Stimulated activated naive CD4-positive, alpha-beta T cell (primary cell): ENCODE measurements at regions not wholly inside any gene's neighbourhood (a gene's known extent, or its start where the extent isn't known, plus 50 kb on each side); places are given as distances from the start of the nearest gene placed in this dataset.

ENCODE experiments used
- DNase-seq, 6 experiments: peaks; one replicate each; lab custom pipeline; 2025; lab: John Stamatoyannopoulos, UW

DNA sequence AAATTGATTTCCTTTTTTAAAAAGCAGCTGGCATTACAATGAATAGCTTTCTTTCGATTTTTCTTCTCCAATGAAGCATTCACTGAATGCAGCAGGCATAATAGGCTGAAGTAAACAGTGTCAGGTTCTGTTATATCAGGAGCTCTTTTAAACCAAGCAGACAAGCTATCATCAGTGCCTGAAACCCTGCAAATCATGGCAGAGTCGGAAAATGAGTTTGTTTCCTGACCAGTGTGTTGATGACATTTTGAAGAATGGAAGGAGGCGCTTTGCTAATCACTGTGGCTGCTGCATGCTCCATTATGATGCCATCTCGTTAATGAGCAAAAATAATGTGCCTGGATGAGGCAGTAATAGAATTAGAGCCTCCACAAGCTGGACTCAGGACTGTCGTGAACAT, 284.5 kb downstream of the ZNF608 start:
- DNase-seq, result no peak

DNA sequence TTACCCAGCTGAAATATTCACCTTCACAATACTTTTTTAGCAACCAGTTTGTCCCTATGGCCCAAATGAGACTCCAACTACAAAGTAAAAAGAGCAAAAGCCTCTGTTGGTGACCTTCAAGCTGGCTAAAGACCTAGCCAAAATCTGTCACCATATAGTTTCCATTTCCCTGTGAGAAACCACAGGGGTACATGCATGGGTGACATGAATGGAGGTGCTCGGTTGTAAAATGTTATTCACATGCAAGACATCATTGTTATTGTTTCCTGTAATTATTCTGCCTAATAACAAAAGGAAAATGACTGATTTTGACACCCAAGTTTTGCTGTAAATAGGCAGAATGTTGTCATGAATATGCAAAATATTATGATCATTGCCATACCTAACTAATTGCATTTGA, 285.3 kb downstream of the ZNF608 start:
- DNase-seq, result no peak

DNA sequence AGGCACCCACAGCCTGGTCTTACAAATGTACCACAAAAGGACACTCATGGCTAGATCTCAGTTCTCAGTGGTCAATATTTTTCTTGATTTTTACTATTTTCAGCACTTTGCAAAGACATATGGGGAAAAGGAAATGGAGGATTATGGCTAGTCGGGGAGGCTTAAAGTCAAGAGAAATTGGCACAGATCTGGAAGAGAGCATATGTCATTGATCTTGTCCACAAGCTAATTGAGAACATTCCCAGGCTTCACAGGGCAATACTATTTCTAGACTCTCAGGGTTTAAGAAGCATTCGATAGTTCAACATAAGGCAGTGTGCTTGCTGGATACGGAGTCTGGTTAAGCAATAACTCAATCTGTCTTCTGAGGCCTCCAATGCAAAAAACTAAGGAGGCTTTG, 285.8 kb downstream of the ZNF608 start:
- no peak for DNase-seq

DNA sequence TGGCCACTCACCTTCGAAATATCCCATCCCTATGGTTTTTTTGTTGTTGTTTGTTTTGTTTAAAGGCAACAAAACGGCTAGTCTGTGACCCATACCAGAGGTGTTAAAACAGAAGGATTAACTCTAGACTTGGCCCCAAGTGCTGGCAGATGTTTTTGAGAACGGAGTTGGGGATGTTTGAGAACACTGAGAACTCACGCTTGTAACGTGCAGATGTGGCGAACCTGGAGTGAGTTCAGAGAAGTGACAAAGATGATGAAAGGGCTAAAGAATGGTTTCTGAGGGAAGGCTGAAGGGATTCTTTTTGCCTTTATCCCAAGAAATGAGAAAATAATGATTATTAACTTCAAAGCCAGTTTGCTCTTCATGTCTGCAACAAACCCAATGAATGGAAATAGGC, 286.5 kb downstream of the ZNF608 start:
- no peak for DNase-seq

DNA sequence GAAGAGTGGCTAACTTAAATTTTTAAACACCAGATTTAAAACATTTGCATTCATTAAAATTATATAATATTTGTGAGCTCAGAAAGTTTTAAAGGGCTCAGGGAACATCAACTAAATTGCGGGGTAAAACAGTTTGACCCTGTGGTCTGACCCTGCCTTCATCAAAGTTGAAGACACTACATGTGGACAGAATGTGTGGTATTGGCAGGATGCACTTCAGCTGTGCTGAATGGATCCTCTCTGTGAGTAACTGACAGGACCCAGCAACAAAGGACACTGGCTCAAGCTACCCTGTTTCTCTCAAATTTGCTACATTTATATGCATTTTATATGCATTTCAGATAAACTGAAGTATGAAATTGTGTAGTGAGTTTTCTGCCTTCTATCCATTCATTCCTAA, 288.5 kb downstream of the ZNF608 start:
- no peak for DNase-seq

DNA sequence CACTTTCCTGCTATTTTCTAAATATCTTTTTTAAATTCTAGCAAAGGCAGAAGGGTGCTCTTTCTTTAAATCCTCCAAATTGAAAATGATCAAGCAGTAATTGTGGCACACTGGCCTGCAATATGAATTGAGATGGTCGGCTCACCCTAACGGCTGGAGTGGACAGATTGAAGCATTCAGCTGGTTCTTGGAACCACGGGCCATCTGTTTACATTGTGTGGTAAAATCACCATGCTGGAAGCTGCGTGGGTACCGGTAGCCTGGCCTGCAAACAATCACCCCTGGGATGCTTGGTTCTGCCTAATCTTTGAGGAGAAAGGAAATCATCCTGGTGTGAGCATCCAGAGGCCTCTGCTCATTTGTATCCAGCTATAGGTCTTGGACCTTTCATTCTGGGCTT, 289.3 kb downstream of the ZNF608 start:
- no peak for DNase-seq

DNA sequence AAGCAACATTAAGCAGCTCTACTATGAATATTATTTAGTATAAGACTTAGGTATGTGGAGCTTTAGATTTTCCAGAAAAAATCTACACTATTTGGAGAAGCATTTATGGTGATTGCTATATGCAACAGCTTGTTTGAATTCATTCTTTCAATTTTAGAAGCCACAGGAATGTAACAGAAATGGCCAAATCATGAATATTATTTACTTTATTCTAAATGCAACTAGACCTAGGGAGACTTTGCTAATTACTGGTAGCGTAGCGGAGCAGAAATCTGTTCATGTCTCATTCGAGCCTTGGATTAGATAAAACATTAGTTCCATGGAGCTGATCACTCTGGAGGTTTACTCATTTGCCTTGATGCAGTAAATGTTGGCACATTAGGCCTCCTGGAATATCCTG, 290.2 kb downstream of the ZNF608 start:
- no peak for DNase-seq

DNA sequence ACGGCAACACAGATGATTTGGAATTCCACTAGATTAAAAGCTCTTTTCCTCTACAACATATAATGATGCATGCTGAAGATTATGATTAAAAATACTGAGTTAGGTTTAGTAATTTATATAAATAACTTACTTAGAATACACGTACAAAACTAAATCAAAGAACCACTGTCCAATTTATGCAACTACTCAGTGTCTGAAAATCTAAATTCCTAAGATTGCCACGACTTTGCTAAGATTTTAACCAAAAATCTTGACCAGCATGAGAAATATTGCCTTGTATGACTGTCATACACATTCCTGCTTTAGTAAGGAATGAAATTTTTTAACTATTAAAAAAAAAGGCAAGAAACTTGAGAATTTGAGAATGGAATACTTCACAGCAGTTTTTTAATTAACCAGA, 292.4 kb downstream of the ZNF608 start:
- no peak for DNase-seq

DNA sequence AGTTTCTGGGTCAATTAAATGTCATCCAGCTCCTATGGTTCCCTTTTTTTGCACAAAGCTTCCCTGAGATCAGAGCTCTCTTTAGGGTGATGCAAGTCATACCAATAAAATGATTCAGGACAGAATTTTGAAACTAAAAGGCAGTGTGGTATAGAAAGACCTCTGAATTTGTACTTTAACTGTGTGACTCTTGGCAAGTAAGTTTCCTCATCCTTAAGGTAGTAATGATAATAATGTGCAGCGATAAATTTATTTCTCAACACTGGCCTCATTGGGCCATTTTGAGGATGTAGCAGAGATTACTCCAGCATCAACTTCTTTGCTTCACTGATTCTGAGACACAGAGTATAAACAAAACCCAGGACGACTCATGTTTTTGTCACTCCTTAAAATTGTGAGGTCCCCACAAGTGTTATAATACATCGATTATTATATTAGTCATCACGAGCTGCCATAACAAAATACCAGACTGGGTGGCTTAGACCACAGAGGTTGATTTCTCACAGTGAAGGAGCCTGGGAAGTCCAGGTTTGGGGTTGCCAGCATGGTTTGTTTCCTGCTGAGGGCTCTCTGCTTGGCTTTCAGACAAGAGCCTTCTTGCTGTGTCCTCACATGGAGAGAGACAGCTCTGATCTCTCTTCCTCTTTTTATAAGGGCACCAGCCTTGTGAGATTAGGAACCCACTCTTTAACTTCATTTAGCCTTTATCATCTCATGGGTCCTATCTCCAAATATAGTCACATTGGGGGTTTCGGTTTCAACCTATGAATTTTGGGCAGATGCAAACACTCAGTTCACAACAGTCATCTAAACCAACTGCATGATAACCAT, 293.0 kb downstream of the ZNF608 start:
- no peak for DNase-seq

DNA sequence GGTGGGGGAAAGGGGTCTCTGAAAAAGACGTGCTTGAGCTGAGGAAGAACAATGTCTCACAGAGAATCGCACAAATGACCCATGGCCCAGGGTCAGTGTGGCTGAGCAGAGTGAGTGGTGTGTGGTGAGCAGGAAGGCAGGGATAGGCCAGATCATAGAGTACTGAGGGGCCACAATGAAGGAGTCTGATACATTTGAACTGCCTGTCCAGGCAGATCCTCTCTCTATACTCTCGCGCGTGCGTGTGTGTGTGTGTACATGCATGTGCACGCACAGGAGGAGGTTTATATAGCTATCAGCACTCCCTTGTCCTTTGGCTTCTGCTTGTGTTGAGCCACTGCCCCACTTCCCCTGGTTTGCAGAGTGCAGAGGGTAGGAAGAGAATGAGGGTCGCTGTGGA, 294.0 kb downstream of the ZNF608 start:
- DNase-seq, result no peak

DNA sequence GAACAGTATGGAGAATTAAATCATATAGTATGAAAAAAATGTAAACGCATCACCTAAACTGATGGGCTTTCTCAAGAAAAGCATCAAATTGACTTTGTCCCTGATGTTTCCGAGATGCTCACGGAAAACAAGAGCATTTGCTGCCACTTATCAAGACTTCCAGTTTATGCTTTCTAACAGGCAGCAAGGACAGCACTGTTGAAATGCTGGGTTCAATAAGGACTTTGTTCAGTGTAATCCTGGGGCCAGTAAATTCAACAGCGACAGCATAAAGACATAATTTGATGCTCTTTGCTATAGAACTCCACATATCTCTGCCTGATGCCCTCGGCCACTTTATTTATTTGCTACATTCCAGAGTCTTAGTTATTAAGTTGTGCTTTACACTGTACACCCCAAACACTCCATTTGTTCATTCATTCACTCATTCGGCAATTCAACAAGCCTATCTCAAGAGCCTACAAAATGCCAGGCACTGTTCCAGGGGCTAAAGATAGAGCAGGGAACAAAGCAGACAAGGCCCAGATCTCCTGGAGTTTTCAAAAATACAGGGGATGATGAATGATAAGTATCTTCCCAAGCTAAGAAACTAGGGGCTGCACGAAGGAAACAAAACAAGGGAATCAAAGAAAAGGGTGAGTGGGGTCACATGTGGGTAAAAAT, 294.6 kb downstream of the ZNF608 start:
- no peak for DNase-seq

DNA sequence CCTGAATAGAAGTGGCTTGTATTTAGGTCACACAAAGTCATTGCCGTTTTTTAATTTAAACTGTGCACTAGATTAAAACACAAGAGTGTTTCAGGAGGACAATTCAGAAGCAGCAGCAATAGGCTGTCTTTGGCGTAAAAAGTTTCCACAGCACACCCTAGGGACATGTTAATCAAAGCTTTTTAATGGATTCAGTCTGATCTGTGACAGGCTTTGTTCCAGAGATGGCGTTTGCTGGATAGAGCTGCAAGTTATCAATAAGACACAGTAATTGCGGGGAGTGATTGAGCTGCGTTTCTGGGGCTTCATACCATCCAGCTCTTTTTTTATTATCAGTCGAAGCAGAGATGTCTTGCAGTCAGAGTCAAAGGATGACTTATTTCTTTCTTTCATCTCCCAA, 300.3 kb downstream of the ZNF608 start:
- DNase-seq, result no peak

DNA sequence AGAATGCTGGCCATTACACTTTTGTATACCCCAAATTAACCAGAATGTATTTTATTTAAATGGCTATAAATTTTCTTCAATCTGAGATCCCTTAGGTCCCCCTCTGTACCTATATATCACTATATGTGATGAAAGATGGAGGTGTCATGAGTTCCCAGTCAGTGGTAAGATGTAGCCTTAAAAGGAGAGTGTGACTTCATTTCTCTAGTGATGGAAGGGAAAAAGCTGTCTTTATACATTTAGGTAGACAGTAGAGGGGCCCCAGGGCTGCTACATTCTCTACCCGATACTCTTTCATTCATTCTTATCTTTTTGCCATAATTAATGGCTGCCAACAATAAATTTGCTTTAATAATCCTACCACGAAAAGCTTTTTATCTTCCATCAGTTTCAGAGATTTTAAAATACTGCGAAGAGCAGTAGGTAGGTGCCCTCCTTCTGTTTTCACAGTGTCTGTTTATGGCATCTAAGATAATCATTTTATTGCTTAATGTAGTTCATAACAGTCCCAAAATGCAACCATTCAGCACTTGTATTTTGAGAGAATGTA, 301.3 kb downstream of the ZNF608 start:
- DNase-seq, result no peak

DNA sequence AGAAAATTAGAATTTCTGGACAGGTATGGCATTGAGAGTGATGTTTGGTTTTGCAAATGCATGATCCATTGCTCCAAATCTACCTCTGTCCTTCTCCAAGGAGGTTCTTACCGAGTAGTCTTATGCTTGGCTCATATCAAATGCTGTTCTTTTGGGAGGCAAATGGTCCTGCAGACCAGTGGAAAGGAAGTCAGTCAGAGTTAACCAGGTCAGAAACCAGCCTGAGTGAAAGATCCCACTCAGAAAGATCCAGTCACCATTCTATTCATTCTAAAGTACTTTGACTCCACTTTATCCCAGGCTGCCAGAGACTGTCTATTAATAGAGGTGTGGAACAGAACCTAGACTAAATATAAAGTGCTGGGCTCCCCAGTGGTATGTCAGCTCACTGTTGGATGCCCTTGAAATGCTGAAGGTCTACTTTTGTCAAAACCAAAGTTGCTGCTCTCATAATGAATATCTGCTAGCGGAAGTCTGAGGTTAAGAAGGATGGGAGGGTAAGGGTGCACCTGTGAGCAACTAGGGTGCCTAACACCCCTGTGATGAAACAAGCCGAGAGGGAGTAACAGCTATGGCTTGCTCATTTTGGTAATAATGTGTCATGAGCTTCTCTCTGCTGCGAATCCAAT, 302.2 kb downstream of the ZNF608 start:
- DNase-seq, result no peak

DNA sequence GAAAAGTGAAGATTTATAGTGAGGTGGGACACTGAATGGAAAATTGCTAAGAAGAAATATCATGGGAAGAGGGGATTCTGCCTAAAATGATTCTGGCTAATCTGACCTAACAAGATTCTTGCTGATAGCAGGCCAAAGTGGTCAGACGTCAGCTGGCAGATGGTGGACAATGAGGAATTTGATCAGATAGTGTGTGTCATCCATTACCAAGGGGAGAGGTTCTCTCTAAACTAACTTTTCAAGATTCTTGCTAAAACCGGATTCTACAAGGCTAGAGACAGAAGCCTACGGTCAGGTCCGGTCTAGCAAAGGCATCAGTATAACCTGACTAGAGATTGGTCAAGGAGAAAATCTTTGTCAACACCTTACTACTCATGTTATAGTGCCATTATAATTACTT, 306.0 kb downstream of the ZNF608 start:
- no peak for DNase-seq

DNA sequence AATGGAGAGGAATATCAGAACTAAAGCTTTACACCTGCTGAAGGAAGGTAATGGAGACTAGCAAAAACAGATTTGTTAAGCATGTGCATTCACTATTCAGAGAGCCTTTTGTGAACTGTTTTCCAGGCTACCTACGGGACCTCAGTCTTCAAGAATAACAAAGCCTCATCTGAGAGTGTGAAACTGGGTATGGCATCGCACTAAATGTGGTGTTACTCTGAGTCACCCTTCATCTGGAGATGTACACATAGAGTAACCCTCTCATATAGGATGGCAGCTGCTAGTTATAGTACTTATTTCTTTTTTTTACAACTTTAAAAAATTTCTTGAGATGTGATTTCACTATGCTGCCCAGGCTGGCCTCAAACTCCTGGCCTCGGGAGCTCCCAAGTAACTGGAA, 306.8 kb downstream of the ZNF608 start:
- no peak for DNase-seq

DNA sequence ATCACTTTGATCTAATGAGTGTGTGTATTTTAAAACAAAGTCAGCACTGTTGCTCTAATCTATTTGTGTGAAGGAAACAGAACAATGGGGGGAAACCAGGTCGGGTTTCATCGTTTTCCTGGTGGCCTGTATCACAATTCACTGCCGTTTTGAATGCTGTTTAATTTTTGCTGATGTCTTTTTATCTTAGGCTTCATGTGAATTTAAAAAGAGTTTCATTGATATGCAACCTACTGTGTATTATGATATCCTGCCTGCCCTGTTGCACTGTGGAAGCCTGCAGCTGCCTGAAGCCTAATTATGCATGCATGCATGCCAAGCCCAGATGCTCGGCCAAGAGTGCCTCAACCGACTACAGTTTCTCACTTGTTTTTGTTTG, 307.5 kb downstream of the ZNF608 start:
- DNase-seq, result no peak

DNA sequence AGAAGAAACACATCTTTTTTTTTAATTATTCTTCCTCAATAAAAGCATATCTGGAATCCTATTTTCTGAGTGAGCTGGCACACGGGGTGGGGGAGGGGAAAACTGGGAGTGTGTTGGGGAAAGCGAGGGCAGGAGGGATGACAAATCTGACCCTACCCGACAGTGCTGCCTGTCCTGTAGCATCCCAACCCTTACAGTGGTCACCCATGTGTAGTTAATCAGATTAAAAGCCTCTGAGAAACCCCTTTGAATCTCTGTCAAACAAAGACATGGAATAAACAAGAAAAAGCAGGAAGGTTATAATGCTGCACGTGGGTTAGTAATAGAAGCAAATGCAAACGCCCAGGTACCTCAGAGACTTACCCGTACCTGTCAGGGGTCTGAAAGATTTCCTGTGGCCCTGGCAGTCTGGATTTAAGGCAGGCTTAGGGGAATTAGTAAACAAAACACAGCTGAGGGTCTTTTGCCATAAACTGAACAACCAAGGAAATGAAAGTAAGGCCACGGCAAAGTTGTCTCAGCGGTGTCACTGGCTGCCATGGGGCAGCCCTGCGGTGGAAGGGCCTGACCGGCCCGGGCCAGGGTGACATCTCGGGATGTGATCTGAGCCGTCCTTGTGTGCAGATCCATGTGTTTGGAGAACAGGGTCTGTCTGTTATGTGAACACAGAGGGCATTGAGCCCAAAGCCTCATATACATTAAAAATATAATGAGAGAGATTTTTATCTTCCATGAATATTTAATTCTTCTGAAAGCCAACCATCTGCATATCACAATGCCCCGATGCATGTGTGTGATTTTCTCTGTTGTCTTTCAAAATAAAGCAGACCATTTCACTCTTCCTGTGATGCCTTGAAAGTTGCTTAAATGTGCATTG, 308.2 kb downstream of the ZNF608 start:
- DNase-seq, result no peak

DNA sequence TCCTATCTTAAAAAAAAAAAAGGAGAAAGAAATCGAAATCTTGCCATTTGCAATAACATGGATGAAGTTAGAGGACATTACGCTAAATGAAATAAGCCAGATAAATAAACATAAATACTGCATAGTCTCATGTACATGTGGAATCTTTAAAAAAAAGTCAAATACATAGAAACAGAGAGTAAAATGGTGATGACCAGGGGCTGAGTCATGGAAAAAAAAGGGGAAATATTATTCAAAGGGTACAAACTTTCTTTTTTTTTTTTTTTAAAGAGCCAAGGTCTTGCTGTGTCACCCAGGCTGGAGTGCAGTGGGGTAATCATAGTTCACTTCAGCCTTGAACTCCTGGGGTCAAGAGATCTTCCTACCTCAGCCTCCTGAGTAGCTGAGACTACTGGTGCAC, 310.1 kb downstream of the ZNF608 start:
- no peak for DNase-seq

DNA sequence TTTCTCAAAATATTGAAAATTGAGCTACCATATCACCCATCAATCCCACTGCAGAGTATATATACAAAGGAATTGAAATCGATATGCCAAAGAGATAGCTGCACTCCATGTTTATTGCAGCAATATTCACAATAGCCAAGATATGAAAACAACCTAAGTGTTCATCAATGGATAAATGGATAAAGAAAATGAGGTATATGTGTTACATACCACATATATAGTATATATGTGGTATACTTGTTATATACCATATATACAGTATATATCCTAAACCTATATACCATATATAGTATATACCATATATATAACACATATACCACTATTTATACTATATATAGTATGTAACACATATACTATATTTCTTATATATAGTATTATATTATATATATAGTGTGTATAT, 313.3 kb downstream of the ZNF608 start:
- no peak for DNase-seq

DNA sequence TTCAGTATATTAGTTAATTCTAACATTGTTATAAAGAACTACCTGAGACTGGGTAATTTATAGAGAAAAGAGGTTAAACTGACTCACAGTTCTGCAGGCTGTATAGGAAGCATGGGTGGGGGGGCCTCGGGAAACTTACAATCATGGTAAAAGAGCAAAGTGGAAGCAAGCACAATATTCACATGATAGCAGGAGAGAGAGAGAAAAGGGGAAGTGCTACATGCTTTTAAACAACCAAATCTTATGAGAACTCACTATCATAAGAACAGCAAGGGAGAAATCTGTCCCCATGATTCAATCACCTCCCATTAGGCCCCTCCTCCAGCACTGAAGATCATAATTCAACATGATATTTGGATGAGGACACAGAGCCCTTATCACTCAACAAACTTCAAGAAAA, 324.9 kb downstream of the ZNF608 start:
- no peak for DNase-seq

DNA sequence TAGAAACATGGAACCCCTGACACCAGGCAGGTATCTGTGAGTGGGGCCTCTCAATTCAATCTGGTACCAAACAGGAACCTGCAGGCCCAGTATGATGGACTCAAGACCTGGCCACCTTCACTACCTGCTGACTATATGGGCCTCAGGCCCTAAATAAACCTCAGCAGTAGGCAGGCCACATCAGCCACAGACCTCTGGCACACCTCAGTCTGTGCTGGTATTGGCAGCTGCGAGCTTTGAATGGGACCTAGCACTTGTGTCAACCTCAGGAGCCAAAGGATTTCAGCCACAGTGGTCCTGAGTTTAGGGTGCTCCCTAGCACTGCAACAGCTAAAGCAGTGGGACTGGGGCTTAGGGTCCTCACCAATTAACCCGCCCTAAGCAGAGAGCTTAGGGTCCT, 325.5 kb downstream of the ZNF608 start:
- no peak for DNase-seq
